MM.1S (cell line): ENCODE measurements at regions not wholly inside any gene's neighbourhood (a gene's known extent, or its start where the extent isn't known, plus 50 kb on each side); places are given as distances from the start of the nearest gene placed in this dataset.

Source experiments
- CTCF ChIP-seq: fragments of 300-600 bp; sonication (generic); IDR thresholded peaks from 2 replicates; pipeline ENCODE4 v1.5.1; 2016; ENCODE audit warnings: antibody characterized with exemption, low read length, mixed read lengths
- EZH2 ChIP-seq: fragments of 300-600 bp; sonication (generic); optimal IDR thresholded peaks from 2 replicates; pipeline ENCODE3; 2017; ENCODE audit warnings: low read depth, mild to moderate bottlenecking, antibody characterized with exemption, low read length, mixed read lengths

- no peak for TF ChIP-seq CTCF
- TF ChIP-seq EZH2: no peak
These were observed 554.6 kb upstream of the ANO3 start for GRCh38 chr11:25777343-25777742.
